H1 (cell line): ENCODE measurements at regions not wholly inside any gene's neighbourhood (a gene's known extent, or its start where the extent isn't known, plus 50 kb on each side); places are given as distances from the start of the nearest gene placed in this dataset.

Experiments used
- CTCF ChIA-PET: fragments of 300-600 bp; sonication (Branson Sonifier 250); formaldehyde crosslinking; loops from one replicate; lab custom pipeline; 2021; ENCODE audit not compliant: partially characterized antibody; lab: Charles Lee
- POLR2A ChIA-PET: fragments of 300-600 bp; sonication (Branson Sonifier 250); formaldehyde crosslinking; loops from one replicate; lab custom pipeline; 2021; ENCODE audit warnings: inconsistent platforms; ENCODE audit not compliant: partially characterized antibody; lab: Charles Lee
- DNase-seq, 2 experiments: peaks; one replicate each; pipeline versions ENCODE4 v3.0.0 to v3.0.0-alpha.2; 2010 to 2022; ENCODE audit warnings: low spot score in 2 of 2, low read depth in 1 of 2, mixed read lengths in 1 of 2
- FAIRE-seq: peaks from 2 replicates; lab custom pipeline; 2011; peaks lifted over from hg19 to GRCh38; lab: Jason Lieb, UNC
- H2AFZ ChIP-seq: 2 replicates; pipeline ENCODE4 v1.8.1; 2012; ENCODE audit warnings: low read length, inconsistent platforms
- H2AK5ac ChIP-seq: 2 replicates; pipeline ENCODE4 v1.6.1; 2013; ENCODE audit warnings: low read depth, low read length
- H2BK120ac ChIP-seq: replicated peaks from 2 replicates; pipeline ENCODE3; 2013; ENCODE audit warnings: low read depth, low read length, inconsistent platforms
- H2BK12ac ChIP-seq: 2 replicates; pipeline ENCODE4 v1.6.1; 2013; ENCODE audit warnings: low read depth, low read length
- H2BK15ac ChIP-seq: 2 replicates; pipeline ENCODE4 v1.6.1; 2013; ENCODE audit warnings: low read length
- H2BK20ac ChIP-seq: 2 replicates; pipeline ENCODE4 v1.6.1; 2013; ENCODE audit warnings: low read length
- H2BK5ac ChIP-seq: 2 replicates; pipeline ENCODE4 v1.6.1; 2013; ENCODE audit warnings: low read depth, low read length
- H3K14ac ChIP-seq: 2 replicates; pipeline ENCODE4 v1.6.1; 2013; ENCODE audit warnings: inconsistent platforms; ENCODE audit not compliant: insufficient read length
- H3K18ac ChIP-seq: 2 replicates; pipeline ENCODE4 v1.6.1; 2013; ENCODE audit warnings: low read length; ENCODE audit errors: extremely low read depth
- H3K23ac ChIP-seq: 2 replicates; pipeline ENCODE4 v1.6.1; 2013; ENCODE audit warnings: inconsistent platforms; ENCODE audit not compliant: insufficient read length
- H3K23me2 ChIP-seq: 2 replicates; pipeline ENCODE4 v1.6.1; 2013; ENCODE audit warnings: low read depth, low read length
- H3K27ac ChIP-seq: 2 replicates; pipeline ENCODE4 v1.6.1; 2011; ENCODE audit warnings: low read depth, low read length, inconsistent platforms
- H3K27me3 ChIP-seq, 4 experiments: replicated peaks in 1 of 4; 1 replicate in 1 of 4; 2 replicates in 3 of 4; pipeline versions ENCODE4 v1.6.1 to v1.8.1; 2011 to 2013; ENCODE audit warnings: low read length in 3 of 4, mild to moderate bottlenecking in 3 of 4, inconsistent platforms in 2 of 4, mixed read lengths in 2 of 4, moderate library complexity in 1 of 4; ENCODE audit not compliant: control insufficient read depth in 3 of 4, insufficient read depth in 3 of 4; ENCODE audit errors: extremely low read depth in 1 of 4
- H3K36me3 ChIP-seq, 4 experiments: 2 replicates each; pipeline versions ENCODE4 v1.6.1 to v1.8.1; 2011 to 2013; ENCODE audit warnings: mild to moderate bottlenecking in 4 of 4, low read length in 3 of 4, moderate library complexity in 2 of 4, control low read depth in 1 of 4, inconsistent platforms in 1 of 4; ENCODE audit not compliant: insufficient read depth in 4 of 4, control insufficient read depth in 2 of 4
- H3K4ac ChIP-seq: replicated peaks from 2 replicates; pipeline ENCODE3; 2013; ENCODE audit warnings: low read length, low read depth, mixed read lengths, inconsistent platforms; ENCODE audit not compliant: insufficient read length
- H3K4me1 ChIP-seq, 4 experiments: replicated peaks in 1 of 4; 1 replicate in 1 of 4; 2 replicates in 3 of 4; pipeline versions ENCODE4 v1.6.1 to v1.8.1; 2011 to 2013; ENCODE audit warnings: low read length in 3 of 4, inconsistent platforms in 2 of 4, mixed read lengths in 1 of 4; ENCODE audit not compliant: insufficient read depth in 4 of 4, control insufficient read depth in 3 of 4
- H3K4me2 ChIP-seq, 2 experiments: 2 replicates each; pipeline versions ENCODE4 v1.6.1 to v1.8.1; 2011 to 2013; ENCODE audit warnings: low read depth in 2 of 2, low read length in 2 of 2, control low read depth in 1 of 2, inconsistent platforms in 1 of 2, mild to moderate bottlenecking in 1 of 2; ENCODE audit not compliant: insufficient read depth in 1 of 2
- H3K4me3 ChIP-seq, 4 experiments: fragments of 200-600, 300-600 bp in 1 of 4; sonication (generic), shearing (Covaris generic), sonication (Bioruptor Twin) in 1 of 4; 2 replicates each; pipeline versions ENCODE4 v1.5.1 to v1.8.1; 2011 to 2016; ENCODE audit warnings: low read length in 4 of 4, low read depth in 3 of 4, control low read depth in 2 of 4, inconsistent platforms in 2 of 4, mild to moderate bottlenecking in 2 of 4, mixed read lengths in 1 of 4, moderate library complexity in 1 of 4; ENCODE audit not compliant: insufficient read depth in 2 of 4; ENCODE audit errors: extremely low read depth in 1 of 4
- H3K56ac ChIP-seq: replicated peaks from 2 replicates; pipeline ENCODE3; 2013; ENCODE audit warnings: low read depth, mild to moderate bottlenecking, mixed read lengths, low read length, inconsistent platforms; ENCODE audit not compliant: insufficient read length
- H3K79me1 ChIP-seq: 2 replicates; pipeline ENCODE4 v1.6.1; 2013; ENCODE audit warnings: low read depth, low read length, control low read depth
- H3K79me2 ChIP-seq, 2 experiments: 2 replicates each; pipeline versions ENCODE4 v1.6.1 to v1.8.1; 2012 to 2013; ENCODE audit warnings: low read length in 2 of 2, mild to moderate bottlenecking in 2 of 2, inconsistent platforms in 1 of 2; ENCODE audit not compliant: insufficient read depth in 2 of 2, control insufficient read depth in 1 of 2
- H3K9ac ChIP-seq, 4 experiments: replicated peaks in 1 of 4; 1 replicate in 1 of 4; 2 replicates in 3 of 4; pipeline versions ENCODE4 v1.6.1 to v1.8.1; 2011 to 2013; ENCODE audit warnings: low read depth in 3 of 4, low read length in 3 of 4, control low read depth in 2 of 4, mild to moderate bottlenecking in 2 of 4, moderate library complexity in 2 of 4, inconsistent platforms in 1 of 4; ENCODE audit errors: extremely low read depth in 1 of 4
- H3K9me3 ChIP-seq, 2 experiments: 2 replicates each; pipeline versions ENCODE4 v1.6.1 to v1.8.1; 2012 to 2013; ENCODE audit warnings: mild to moderate bottlenecking in 2 of 2, moderate library complexity in 2 of 2, control low read depth in 1 of 2, inconsistent platforms in 1 of 2, low read depth in 1 of 2, low read length in 1 of 2, mixed read lengths in 1 of 2; ENCODE audit not compliant: insufficient read depth in 2 of 2
- H4K20me1 ChIP-seq, 2 experiments: replicated peaks in 1 of 2; 2 replicates each; pipeline versions ENCODE3 to v1.8.1; 2011 to 2013; ENCODE audit warnings: inconsistent platforms in 2 of 2, low read length in 2 of 2, mild to moderate bottlenecking in 1 of 2; ENCODE audit not compliant: insufficient read depth in 2 of 2, control insufficient read depth in 1 of 2
- H4K5ac ChIP-seq: 2 replicates; pipeline ENCODE4 v1.6.1; 2013; ENCODE audit warnings: low read length, low read depth, mixed read lengths, inconsistent platforms; ENCODE audit not compliant: insufficient read length
- H4K8ac ChIP-seq: 2 replicates; pipeline ENCODE4 v1.8.0; 2013; ENCODE audit warnings: mild to moderate bottlenecking, moderate library complexity, low read length, inconsistent platforms; ENCODE audit not compliant: insufficient read depth; ENCODE audit errors: extremely low read depth
- H4K91ac ChIP-seq: replicated peaks from 2 replicates; pipeline ENCODE3; 2013; ENCODE audit warnings: low read length, mixed read lengths, inconsistent platforms; ENCODE audit not compliant: insufficient read length
- ASH2L ChIP-seq: fragments of 200-600, 300-600 bp; sonication (generic); IDR thresholded peaks from one replicate; pipeline ENCODE4 v1.7.1; 2017; ENCODE audit warnings: low read length
- ATF3 ChIP-seq: IDR thresholded peaks from 2 replicates; pipeline ENCODE4 v1.6.1; 2011; ENCODE audit warnings: low read depth, mild to moderate bottlenecking, low read length; ENCODE audit not compliant: insufficient read depth
- CTBP2 ChIP-seq: IDR thresholded peaks from 2 replicates; pipeline ENCODE4 v1.7.0; 2011; ENCODE audit warnings: borderline replicate concordance, mild to moderate bottlenecking, moderate library complexity, mixed read lengths, low read length; ENCODE audit not compliant: insufficient read depth, insufficient read length
- E2F6 ChIP-seq: IDR thresholded peaks from 2 replicates; pipeline ENCODE4 v1.6.1; 2012; ENCODE audit warnings: inconsistent platforms
- EZH2 ChIP-seq: fragments of 200-600 bp; sonication (generic); IDR thresholded peaks from 2 replicates; pipeline ENCODE4 v1.7.1; 2012; ENCODE audit warnings: low read depth, mild to moderate bottlenecking, moderate library complexity, low read length, inconsistent platforms; ENCODE audit not compliant: severe bottlenecking
- KDM4A ChIP-seq: IDR thresholded peaks from one replicate; pipeline ENCODE4 v1.7.1; 2012; ENCODE audit warnings: low read depth, mild to moderate bottlenecking, moderate library complexity, low read length, inconsistent platforms; ENCODE audit not compliant: severe bottlenecking
- RNF2 ChIP-seq: fragments of 200-900, 300-1000 bp; sonication (generic); IDR thresholded peaks from 2 replicates; pipeline ENCODE4 v1.7.1; 2016; ENCODE audit warnings: borderline replicate concordance, low read depth, mild to moderate bottlenecking, antibody characterized with exemption, low read length; ENCODE audit not compliant: poor library complexity, severe bottlenecking; ENCODE audit errors: missing control alignments
- SAP30 ChIP-seq: fragments of 300-600 bp; sonication (generic); IDR thresholded peaks from 2 replicates; pipeline ENCODE4 v1.7.1; 2012; ENCODE audit warnings: low read length, moderate library complexity, mild to moderate bottlenecking, inconsistent platforms; ENCODE audit not compliant: insufficient read depth, insufficient replicate concordance
- SUZ12 ChIP-seq: fragments of 200-600 bp; sonication (generic); IDR thresholded peaks from 2 replicates; pipeline ENCODE4 v1.6.1; 2012; ENCODE audit warnings: mild to moderate bottlenecking, inconsistent platforms, low read length, moderate library complexity, mixed read lengths
- TAF1 ChIP-seq: IDR thresholded peaks from 2 replicates; pipeline ENCODE4 v1.6.1; 2011; ENCODE audit warnings: mild to moderate bottlenecking, low read depth, low read length
- USF2 ChIP-seq: IDR thresholded peaks from 2 replicates; pipeline ENCODE4 v1.6.1; 2011; ENCODE audit warnings: low read length, improper control_type of control experiment
- WGBS, 2 experiments: shearing (Covaris generic) in 1 of 2; methylation state at CpG; one replicate each; pipeline versions ENCODE4 v1.1.6 to v1.1.7; 2013 to 2015; ENCODE audit warnings: low lambda C conversion rate in 2 of 2, mixed read lengths in 2 of 2, inconsistent platforms in 1 of 2, low coverage in 1 of 2, missing lambda C conversion rate in 1 of 2; ENCODE audit not compliant: insufficient replicate concordance in 2 of 2, insufficient coverage in 1 of 2, insufficient read length in 1 of 2; ENCODE audit errors: extremely low coverage in 1 of 2, missing lambda C conversion rate in 1 of 2; 5-methylcytosine and 5-hydroxymethylcytosine counted together

- Histone ChIP-seq H3K23me2 (no peaks in the 10 kb centered on the region), H2BK5ac (no peak overlapping the region; the same call in 1 of the 2 replicates), H3K79me2 (no peaks in the 10 kb centered on the region), H3K4me2 (no peak overlapping the region), H3K18ac (no peak overlapping the region), H3K4ac (no peak overlapping the region), H3K9ac (no peak overlapping the region), H2BK12ac (no peak overlapping the region), H4K91ac (no peak overlapping the region), H3K56ac (no peak overlapping the region), H3K36me3 (no peaks in the 10 kb centered on the region), H3K4me3 (no peak overlapping the region), H3K79me1 (no peaks in the 10 kb centered on the region), H2AFZ (no peak overlapping the region), H2AK5ac (no peak overlapping the region), H4K20me1 (no peaks in the 10 kb centered on the region), H3K23ac (no peak overlapping the region), H3K27me3 (no peaks in the 10 kb centered on the region), H2BK120ac (no peak overlapping the region), H4K5ac (no peak overlapping the region), H3K4me1 (no peaks in the 10 kb centered on the region; a peak in 1 of 7 replicates), H3K27ac (no peak overlapping the region), H2BK15ac (no peak overlapping the region), H3K9me3 (no peaks in the 10 kb centered on the region), H2BK20ac (no peak overlapping the region), H3K14ac (no peak overlapping the region), H4K8ac (no peak overlapping the region)
- WGBS, 2 experiments = 88% methylated on average over 3 of the region's 3 CpGs; no CpG with 5 or more reads in 1 of the 2 experiments
- FAIRE-seq (no peak), DNase-seq (no peak)
- POLR2A ChIA-PET = no interaction called here
- TF ChIP-seq E2F6 = no peak
- no peak for TF ChIP-seq USF2
- TF ChIP-seq SUZ12 = no peak
- TF ChIP-seq ASH2L = no peak
- TF ChIP-seq KDM4A = no peak
- no peak for TF ChIP-seq EZH2
- no peak for TF ChIP-seq CTBP2
- no peak for TF ChIP-seq RNF2
- TF ChIP-seq ATF3 = no peak
- TF ChIP-seq TAF1 = no peak
- TF ChIP-seq SAP30 = no peak
- CTCF ChIA-PET = no interaction called here
These were observed 190.3 kb upstream of the ONECUT1 start for GRCh38 chr15:52980446-52980845.
